ENCODE measurements at regions not wholly inside any gene's neighbourhood (a gene's known extent, or its start where the extent isn't known, plus 50 kb on each side); places are given as distances from the start of the nearest gene placed in this dataset.

- Histone ChIP-seq H3K27me3 (ENCODE audit: low read length) (no peaks in the 10 kb centered on the region), H3K27ac (ENCODE audit: low read depth, low read length) (no peak overlapping the region), H3K36me3 (ENCODE audit: low read length) (no peaks in the 10 kb centered on the region), H3K9me3 (ENCODE audit: insufficient read depth, low read length) (no peaks in the 10 kb centered on the region), H3K9me2 (replicated peaks; ENCODE audit: insufficient read depth, low read length) (no peaks in the 10 kb centered on the region), H3K4me2 (ENCODE audit: low read depth, low read length, poor library complexity, severe bottlenecking) (no peak overlapping the region), H3K79me2 (ENCODE audit: insufficient read depth, low read length) (no peaks in the 10 kb centered on the region), H3K9ac (ENCODE audit: low read length) (no peak overlapping the region), H2AFZ (ENCODE audit: low read depth, low read length, severe bottlenecking) (no peak overlapping the region), H3F3A (ENCODE audit: insufficient read depth) (no peaks in the 10 kb centered on the region), H3K4me3 (ENCODE audit: insufficient read depth, low read length, poor library complexity, severe bottlenecking) (no peak overlapping the region), H4K20me1 (ENCODE audit: low read depth, low read length) (no peaks in the 10 kb centered on the region)
- no peak for TF ChIP-seq EZH2phosphoT487 (conservative IDR thresholded peaks at IDR 0.05; ENCODE audit: low read length)
- TF ChIP-seq, protein P1, sequence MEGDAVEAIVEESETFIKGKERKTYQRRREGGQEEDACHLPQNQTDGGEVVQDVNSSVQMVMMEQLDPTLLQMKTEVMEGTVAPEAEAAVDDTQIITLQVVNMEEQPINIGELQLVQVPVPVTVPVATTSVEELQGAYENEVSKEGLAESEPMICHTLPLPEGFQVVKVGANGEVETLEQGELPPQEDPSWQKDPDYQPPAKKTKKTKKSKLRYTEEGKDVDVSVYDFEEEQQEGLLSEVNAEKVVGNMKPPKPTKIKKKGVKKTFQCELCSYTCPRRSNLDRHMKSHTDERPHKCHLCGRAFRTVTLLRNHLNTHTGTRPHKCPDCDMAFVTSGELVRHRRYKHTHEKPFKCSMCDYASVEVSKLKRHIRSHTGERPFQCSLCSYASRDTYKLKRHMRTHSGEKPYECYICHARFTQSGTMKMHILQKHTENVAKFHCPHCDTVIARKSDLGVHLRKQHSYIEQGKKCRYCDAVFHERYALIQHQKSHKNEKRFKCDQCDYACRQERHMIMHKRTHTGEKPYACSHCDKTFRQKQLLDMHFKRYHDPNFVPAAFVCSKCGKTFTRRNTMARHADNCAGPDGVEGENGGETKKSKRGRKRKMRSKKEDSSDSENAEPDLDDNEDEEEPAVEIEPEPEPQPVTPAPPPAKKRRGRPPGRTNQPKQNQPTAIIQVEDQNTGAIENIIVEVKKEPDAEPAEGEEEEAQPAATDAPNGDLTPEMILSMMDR (IDR thresholded peaks at IDR 0.05; ENCODE audit: insufficient read depth, low read length, poor library complexity, severe bottlenecking) = no peak
These were observed 461.1 kb upstream of the NXPH2 start for GRCh38 chr2:139241286-139241685.

- Histone ChIP-seq H3K4me2 (ENCODE audit: low read depth, low read length, poor library complexity, severe bottlenecking) (no peak overlapping the region), H2AFZ (ENCODE audit: low read depth, low read length, severe bottlenecking) (no peak overlapping the region), H3K4me3 (ENCODE audit: insufficient read depth, low read length, poor library complexity, severe bottlenecking) (no peak overlapping the region), H3K9me3 (ENCODE audit: insufficient read depth, low read length) (no peaks in the 10 kb centered on the region), H3F3A (ENCODE audit: insufficient read depth) (no peaks in the 10 kb centered on the region), H3K36me3 (ENCODE audit: low read length) (no peaks in the 10 kb centered on the region), H3K9ac (ENCODE audit: low read length) (no peak overlapping the region), H3K27me3 (ENCODE audit: low read length) (no peaks in the 10 kb centered on the region), H3K27ac (ENCODE audit: low read depth, low read length) (no peak overlapping the region), H3K9me2 (replicated peaks; ENCODE audit: insufficient read depth, low read length) (no peaks in the 10 kb centered on the region), H3K79me2 (ENCODE audit: insufficient read depth, low read length) (no peaks in the 10 kb centered on the region), H4K20me1 (ENCODE audit: low read depth, low read length) (no peaks in the 10 kb centered on the region)
- TF ChIP-seq, protein P1 (IDR thresholded peaks at IDR 0.05; ENCODE audit: insufficient read depth, low read length, poor library complexity, severe bottlenecking) = no peak
- TF ChIP-seq EZH2phosphoT487 (conservative IDR thresholded peaks at IDR 0.05; ENCODE audit: low read length) = no peak
These were observed 456.8 kb upstream of the NXPH2 start for GRCh38 chr2:139237023-139237422.

- no peak overlapping the region for H3K4me2 ChIP-seq (ENCODE audit: low read depth, low read length, poor library complexity, severe bottlenecking)
- H3K9ac ChIP-seq (ENCODE audit: low read length) = no peak overlapping the region
- no peak overlapping the region for H3K27ac ChIP-seq (ENCODE audit: low read depth, low read length)
- no peaks in the 10 kb centered on the region for H4K20me1 ChIP-seq (ENCODE audit: low read depth, low read length)
- H3K9me3 ChIP-seq (ENCODE audit: insufficient read depth, low read length) = no peaks in the 10 kb centered on the region
- no peak for TF ChIP-seq EZH2phosphoT487 (conservative IDR thresholded peaks at IDR 0.05; ENCODE audit: low read length)
- TF ChIP-seq, protein P1 (IDR thresholded peaks at IDR 0.05; ENCODE audit: insufficient read depth, low read length, poor library complexity, severe bottlenecking) = no peak
- no peak overlapping the region for H3K4me3 ChIP-seq (ENCODE audit: insufficient read depth, low read length, poor library complexity, severe bottlenecking)
- no peaks in the 10 kb centered on the region for H3K27me3 ChIP-seq (ENCODE audit: low read length)
- no peak overlapping the region for H2AFZ ChIP-seq (ENCODE audit: low read depth, low read length, severe bottlenecking)
- H3K9me2 ChIP-seq (replicated peaks; ENCODE audit: insufficient read depth, low read length) = no peaks in the 10 kb centered on the region
- H3K36me3 ChIP-seq (ENCODE audit: low read length) = no peaks in the 10 kb centered on the region
- no peaks in the 10 kb centered on the region for H3F3A ChIP-seq (ENCODE audit: insufficient read depth)
- H3K79me2 ChIP-seq (ENCODE audit: insufficient read depth, low read length) = no peaks in the 10 kb centered on the region
These were observed 450.7 kb upstream of the NXPH2 start for GRCh38 chr2:139230881-139231280.
